ENCODE measurements at regions not wholly inside any gene's neighbourhood (a gene's known extent, or its start where the extent isn't known, plus 50 kb on each side); places are given as distances from the start of the nearest gene placed in this dataset.

DNA sequence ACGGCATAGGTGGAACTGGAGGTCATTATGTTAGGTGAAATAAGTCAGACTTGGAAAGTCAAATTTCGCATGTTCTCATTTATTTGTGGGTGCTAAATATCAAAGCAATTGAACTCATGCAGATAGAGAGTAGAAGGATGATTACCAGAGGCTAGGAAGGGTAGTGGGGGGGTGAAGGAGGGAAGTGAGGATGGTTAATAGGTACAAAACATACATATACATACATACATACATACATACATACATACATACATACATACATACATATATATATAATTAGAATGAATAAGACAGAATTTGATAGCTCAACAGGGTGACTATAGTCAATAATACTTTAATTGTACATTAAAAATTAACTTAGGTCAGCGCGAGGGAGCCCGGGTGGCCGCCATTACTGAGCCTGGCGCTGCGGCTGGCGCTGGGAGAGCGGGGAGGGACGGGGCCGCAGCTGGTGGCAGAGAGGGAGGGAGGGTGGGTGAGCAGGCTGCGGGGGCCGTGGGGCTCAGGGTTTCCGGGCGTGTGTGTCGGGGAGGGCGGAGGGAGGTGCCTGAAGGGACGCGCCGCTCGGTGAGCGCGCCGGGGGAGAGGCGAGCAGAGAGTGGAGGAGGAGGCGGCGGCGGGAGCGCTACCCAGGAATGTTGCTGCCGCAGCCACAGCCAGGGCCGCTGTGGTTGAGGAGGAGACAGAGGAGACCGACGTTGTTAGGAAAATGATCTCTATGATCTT is 85.8 kb upstream of the EGFR start:
- Histone ChIP-seq H3K36me3 (no peaks in the 10 kb centered on the region), H3K27ac (peak overlapping the region in 1 of 2 donors; percentile 3), H3K9me3 (no peaks in the 10 kb centered on the region), H3K4me3 (peak overlapping the region; percentile 71), H3K4me1 (ENCODE audit: control insufficient read depth in 1 of 2, low read depth in 2 of 2) (peaks cover 0 to 9% of the 10 kb centered on the region in 2 donors), H3K27me3 (replicated peaks; ENCODE audit: insufficient read depth) (no peaks in the 10 kb centered on the region)
- DNase-seq (ENCODE audit: low spot score) (peak; percentile 21), ATAC-seq (ENCODE audit: insufficient number of reproducible peaks, low FRiP score, low read depth) (peak; percentile 40)
- TF ChIP-seq, protein P1, sequence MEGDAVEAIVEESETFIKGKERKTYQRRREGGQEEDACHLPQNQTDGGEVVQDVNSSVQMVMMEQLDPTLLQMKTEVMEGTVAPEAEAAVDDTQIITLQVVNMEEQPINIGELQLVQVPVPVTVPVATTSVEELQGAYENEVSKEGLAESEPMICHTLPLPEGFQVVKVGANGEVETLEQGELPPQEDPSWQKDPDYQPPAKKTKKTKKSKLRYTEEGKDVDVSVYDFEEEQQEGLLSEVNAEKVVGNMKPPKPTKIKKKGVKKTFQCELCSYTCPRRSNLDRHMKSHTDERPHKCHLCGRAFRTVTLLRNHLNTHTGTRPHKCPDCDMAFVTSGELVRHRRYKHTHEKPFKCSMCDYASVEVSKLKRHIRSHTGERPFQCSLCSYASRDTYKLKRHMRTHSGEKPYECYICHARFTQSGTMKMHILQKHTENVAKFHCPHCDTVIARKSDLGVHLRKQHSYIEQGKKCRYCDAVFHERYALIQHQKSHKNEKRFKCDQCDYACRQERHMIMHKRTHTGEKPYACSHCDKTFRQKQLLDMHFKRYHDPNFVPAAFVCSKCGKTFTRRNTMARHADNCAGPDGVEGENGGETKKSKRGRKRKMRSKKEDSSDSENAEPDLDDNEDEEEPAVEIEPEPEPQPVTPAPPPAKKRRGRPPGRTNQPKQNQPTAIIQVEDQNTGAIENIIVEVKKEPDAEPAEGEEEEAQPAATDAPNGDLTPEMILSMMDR (IDR thresholded peaks at IDR 0.05), result no peak

DNA sequence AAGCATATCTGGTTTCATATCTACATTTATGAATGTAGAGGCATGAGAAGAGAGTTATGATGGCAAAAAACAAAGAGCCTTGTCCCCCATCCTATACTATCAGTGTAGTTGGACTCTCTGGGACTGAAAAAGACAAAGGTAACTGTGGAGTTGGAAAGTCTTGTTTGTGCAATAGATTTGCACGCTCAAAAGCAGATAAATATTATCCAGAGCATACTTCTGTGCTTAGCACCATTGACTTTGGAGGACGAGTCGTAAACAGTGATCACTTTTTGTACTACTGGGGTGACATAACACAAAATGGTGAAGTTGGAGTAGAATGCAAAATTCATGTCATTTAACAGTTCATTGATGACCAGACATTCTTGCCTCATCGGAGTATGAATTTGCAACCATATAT is 85.2 kb upstream of the EGFR start:
- H3K4me3 ChIP-seq, result peak overlapping the region; percentile 71
- H3K4me1 ChIP-seq (ENCODE audit: control insufficient read depth in 1 of 2, low read depth in 2 of 2), result peaks cover 0 to 9% of the 10 kb centered on the region in 2 donors
- H3K36me3 ChIP-seq, result no peaks in the 10 kb centered on the region
- DNase-seq (ENCODE audit: low spot score) (no peak), ATAC-seq (ENCODE audit: insufficient number of reproducible peaks, low FRiP score, low read depth) (no peak)
- peak overlapping the region in 1 of 2 donors; percentile 3 for H3K27ac ChIP-seq
- H3K27me3 ChIP-seq (replicated peaks; ENCODE audit: insufficient read depth), result no peaks in the 10 kb centered on the region
- TF ChIP-seq, protein P1 (IDR thresholded peaks at IDR 0.05), result no peak
- H3K9me3 ChIP-seq, result no peaks in the 10 kb centered on the region

DNA sequence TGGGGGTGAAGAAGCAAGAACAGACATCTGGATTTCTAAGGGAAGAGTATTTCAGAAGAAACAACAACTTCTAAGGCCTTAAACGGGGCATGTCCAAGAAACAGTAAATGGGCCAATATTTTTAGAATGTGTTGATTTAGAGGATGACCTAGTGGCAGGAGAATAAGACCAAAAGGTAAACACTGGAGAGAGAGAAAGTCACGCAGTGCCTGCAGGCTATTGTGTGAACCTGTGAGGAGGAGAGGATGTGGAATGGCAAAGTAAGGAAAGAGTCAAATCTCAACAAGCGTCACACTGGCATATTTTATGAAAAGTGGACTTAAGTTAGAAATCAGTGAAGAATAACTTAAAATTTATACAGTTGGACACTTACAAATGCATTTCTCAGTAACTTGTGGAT is 78.1 kb upstream of the EGFR start:
- no peaks in the 10 kb centered on the region for H3K9me3 ChIP-seq
- no peaks in the 10 kb centered on the region for H3K36me3 ChIP-seq
- H3K4me3 ChIP-seq, result no peak overlapping the region
- TF ChIP-seq, protein P1 (IDR thresholded peaks at IDR 0.05), result no peak
- ATAC-seq (ENCODE audit: insufficient number of reproducible peaks, low FRiP score, low read depth) (no peak), DNase-seq (ENCODE audit: low spot score) (no peak)
- H3K27me3 ChIP-seq (replicated peaks; ENCODE audit: insufficient read depth), result no peaks in the 10 kb centered on the region
- H3K27ac ChIP-seq, result no peak overlapping the region
- H3K4me1 ChIP-seq (ENCODE audit: control insufficient read depth in 1 of 2, low read depth in 2 of 2), result peaks cover 0 to 7% of the 10 kb centered on the region in 2 donors

DNA sequence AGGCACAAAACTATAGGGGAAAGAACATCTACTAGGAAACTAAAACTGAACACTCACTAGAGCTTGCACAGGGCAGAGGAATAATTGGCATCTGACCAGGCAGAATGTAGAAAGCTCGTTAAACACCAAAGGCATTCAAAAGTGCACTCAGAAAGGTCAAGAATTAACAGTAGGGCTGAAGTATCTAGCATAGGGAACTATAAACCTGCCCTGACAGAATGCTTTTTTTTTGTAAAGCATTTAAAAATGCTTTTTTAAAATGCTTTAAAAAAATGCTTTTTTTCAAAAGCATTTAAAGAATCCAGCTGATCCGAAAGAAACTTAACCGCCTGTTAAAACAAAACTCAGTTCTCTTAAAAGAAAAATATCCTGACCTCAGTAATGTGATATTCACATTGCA is 74.6 kb upstream of the EGFR start:
- H3K9me3 ChIP-seq, result no peaks in the 10 kb centered on the region
- DNase-seq (ENCODE audit: low spot score) (no peak), ATAC-seq (ENCODE audit: insufficient number of reproducible peaks, low FRiP score, low read depth) (no peak)
- TF ChIP-seq, protein P1 (IDR thresholded peaks at IDR 0.05), result no peak
- H3K27me3 ChIP-seq (replicated peaks; ENCODE audit: insufficient read depth), result no peaks in the 10 kb centered on the region
- H3K27ac ChIP-seq, result no peak overlapping the region
- H3K4me3 ChIP-seq, result no peak overlapping the region
- H3K36me3 ChIP-seq, result no peaks in the 10 kb centered on the region
- H3K4me1 ChIP-seq (ENCODE audit: control insufficient read depth in 1 of 2, low read depth in 2 of 2), result peaks cover 0 to 7% of the 10 kb centered on the region in 2 donors

DNA sequence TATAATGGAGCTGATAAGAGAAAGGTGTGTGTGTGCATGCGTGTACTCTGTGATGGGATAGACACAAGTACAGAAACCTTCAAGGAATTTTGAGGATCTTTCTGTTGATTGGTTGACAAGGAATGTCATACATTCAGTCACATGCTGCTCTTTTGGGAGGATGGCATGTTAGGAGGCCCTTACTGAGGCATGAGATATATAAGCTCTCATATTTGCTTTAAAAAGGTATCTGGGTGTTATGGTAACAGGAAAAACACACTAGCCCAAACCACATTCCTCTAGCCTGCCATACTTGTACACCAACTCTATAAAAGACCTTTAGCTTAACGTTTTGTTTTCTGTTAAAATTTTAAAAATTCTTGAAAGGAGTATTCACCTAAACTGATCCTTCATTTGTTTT is 72.5 kb upstream of the EGFR start:
- no peak for ATAC-seq (ENCODE audit: insufficient number of reproducible peaks, low FRiP score, low read depth)
- TF ChIP-seq, protein P1 (IDR thresholded peaks at IDR 0.05), result no peak

More for the DNA sequence above, 72.5 kb upstream of the EGFR start:
- DNase-seq (ENCODE audit: low spot score), result no peak
- no peak overlapping the region for H3K4me3 ChIP-seq
- H3K4me1 ChIP-seq (ENCODE audit: control insufficient read depth in 1 of 2, low read depth in 2 of 2), result peaks cover 0 to 7% of the 10 kb centered on the region in 2 donors
- H3K36me3 ChIP-seq, result no peaks in the 10 kb centered on the region
- no peaks in the 10 kb centered on the region for H3K27me3 ChIP-seq (replicated peaks; ENCODE audit: insufficient read depth)
- H3K9me3 ChIP-seq, result no peaks in the 10 kb centered on the region
- H3K27ac ChIP-seq, result no peak overlapping the region
